Fibroblast of lung (primary cell): ENCODE measurements at regions not wholly inside any gene's neighbourhood (a gene's known extent, or its start where the extent isn't known, plus 50 kb on each side); places are given as distances from the start of the nearest gene placed in this dataset.

Experiments
- DNase-seq, 2 donors: peaks; one replicate each; pipeline versions ENCODE4 v3.0.0 to v3.0.0-alpha.2; 2010; ENCODE audit warnings: low read depth in 2 of 2
- H2AFZ ChIP-seq: 2 replicates; pipeline ENCODE4 v1.5.1; 2012; ENCODE audit warnings: low read length, control low read depth, inconsistent platforms
- H3K27ac ChIP-seq: 2 replicates; pipeline ENCODE4 v1.5.1; 2011; ENCODE audit warnings: low read length, control low read depth; ENCODE audit not compliant: insufficient read depth
- H3K27me3 ChIP-seq: 2 replicates; pipeline ENCODE4 v1.5.1; 2011; ENCODE audit warnings: mild to moderate bottlenecking, low read length; ENCODE audit not compliant: control insufficient read depth, insufficient read depth
- H3K36me3 ChIP-seq: 2 replicates; pipeline ENCODE4 v1.5.1; 2011; ENCODE audit warnings: low read length; ENCODE audit not compliant: control insufficient read depth, insufficient read depth
- H3K4me1 ChIP-seq: 2 replicates; pipeline ENCODE4 v1.5.1; 2011; ENCODE audit warnings: low read length; ENCODE audit not compliant: control insufficient read depth, insufficient read depth; ENCODE audit errors: extremely low read depth
- H3K4me2 ChIP-seq: 2 replicates; pipeline ENCODE4 v1.5.1; 2011; ENCODE audit warnings: low read length, control low read depth; ENCODE audit not compliant: insufficient read depth; ENCODE audit errors: extremely low read depth
- H3K4me3 ChIP-seq, 4 experiments: fragments of 200-600 bp in 1 of 4; sonication (generic) in 1 of 4; replicated peaks in 1 of 4; 2 replicates each; pipeline ENCODE4 v1.5.1; 2011 to 2016; ENCODE audit warnings: low read length in 4 of 4, low read depth in 3 of 4, mild to moderate bottlenecking in 3 of 4, control low read depth in 2 of 4, inconsistent platforms in 1 of 4, mixed read lengths in 1 of 4; ENCODE audit not compliant: insufficient read depth in 1 of 4; ENCODE audit errors: control extremely low read depth in 1 of 4
- H3K79me2 ChIP-seq: 2 replicates; pipeline ENCODE4 v1.5.1; 2012; ENCODE audit warnings: mild to moderate bottlenecking, low read length, inconsistent platforms; ENCODE audit not compliant: control insufficient read depth, insufficient read depth
- H3K9ac ChIP-seq: 2 replicates; pipeline ENCODE4 v1.5.1; 2011; ENCODE audit warnings: mild to moderate bottlenecking, low read length, control low read depth; ENCODE audit not compliant: insufficient read depth
- H3K9me3 ChIP-seq: 2 replicates; pipeline ENCODE4 v1.5.1; 2012; ENCODE audit warnings: low read depth, low read length; ENCODE audit not compliant: control insufficient read depth, insufficient read depth
- H4K20me1 ChIP-seq: 2 replicates; pipeline ENCODE4 v1.5.1; 2011; ENCODE audit warnings: low read length; ENCODE audit not compliant: control insufficient read depth, insufficient read depth; ENCODE audit errors: extremely low read depth
- CTCF ChIP-seq, 2 donors: IDR thresholded peaks in 1 of 2; conservative IDR thresholded peaks in 1 of 2; 1 replicate in 1 of 2; 2 replicates in 1 of 2; pipeline ENCODE4 v1.5.1; 2011 to 2012; ENCODE audit warnings: low read length in 2 of 2, control low read depth in 1 of 2, inconsistent platforms in 1 of 2, low read depth in 1 of 2, mild to moderate bottlenecking in 1 of 2
- EZH2 ChIP-seq: IDR thresholded peaks from 2 replicates; pipeline ENCODE4 v1.5.1; 2012; ENCODE audit warnings: low read length, control low read depth, mild to moderate bottlenecking; ENCODE audit errors: missing control alignments

GRCh38 chr1:215421744-215422143 is 145.4 kb upstream of the KCTD3 start:
- Histone ChIP-seq H3K79me2 (no peaks in the 10 kb centered on the region), H3K4me3 (no peak overlapping the region), H2AFZ (no peak overlapping the region), H3K4me1 (no peaks in the 10 kb centered on the region), H3K9ac (no peak overlapping the region), H4K20me1 (no peaks in the 10 kb centered on the region), H3K9me3 (no peaks in the 10 kb centered on the region), H3K4me2 (no peak overlapping the region), H3K27me3 (no peaks in the 10 kb centered on the region), H3K36me3 (no peaks in the 10 kb centered on the region), H3K27ac (no peak overlapping the region)
- TF ChIP-seq EZH2 (no peak), CTCF (conservative IDR thresholded peaks at IDR 0.05 in 1 of 2, IDR thresholded peaks at IDR 0.05 in 1 of 2; ENCODE audit: low read depth in 1 of 2, low read length in 2 of 2) (no peak)
- DNase-seq: no peak

GRCh38 chr1:215423288-215423687 is 143.8 kb upstream of the KCTD3 start:
- Histone ChIP-seq H3K9me3 (no peaks in the 10 kb centered on the region), H3K4me3 (no peak overlapping the region), H4K20me1 (no peaks in the 10 kb centered on the region), H3K79me2 (no peaks in the 10 kb centered on the region), H2AFZ (no peak overlapping the region), H3K4me2 (no peak overlapping the region), H3K27ac (no peak overlapping the region), H3K9ac (no peak overlapping the region), H3K4me1 (no peaks in the 10 kb centered on the region), H3K27me3 (no peaks in the 10 kb centered on the region), H3K36me3 (no peaks in the 10 kb centered on the region)
- no peak for DNase-seq
- TF ChIP-seq EZH2: no peak
- no peak for TF ChIP-seq CTCF (conservative IDR thresholded peaks at IDR 0.05 in 1 of 2, IDR thresholded peaks at IDR 0.05 in 1 of 2; ENCODE audit: low read depth in 1 of 2, low read length in 2 of 2)

- Histone ChIP-seq H3K9me3 (no peaks in the 10 kb centered on the region), H3K36me3 (no peaks in the 10 kb centered on the region), H3K27me3 (no peaks in the 10 kb centered on the region), H4K20me1 (no peaks in the 10 kb centered on the region), H3K4me3 (no peak overlapping the region), H3K4me2 (no peak overlapping the region), H3K4me1 (no peaks in the 10 kb centered on the region), H3K9ac (no peak overlapping the region), H3K27ac (no peak overlapping the region), H2AFZ (no peak overlapping the region), H3K79me2 (no peaks in the 10 kb centered on the region)
- TF ChIP-seq CTCF (conservative IDR thresholded peaks at IDR 0.05 in 1 of 2, IDR thresholded peaks at IDR 0.05 in 1 of 2; ENCODE audit: low read depth in 1 of 2, low read length in 2 of 2) (no peak), EZH2 (no peak)
- no peak for DNase-seq
Observed at GRCh38 chr1:215425138-215425537, 142.0 kb upstream of the KCTD3 start.
